SK-N-SH (cell line): ENCODE measurements at regions not wholly inside any gene's neighbourhood (a gene's known extent, or its start where the extent isn't known, plus 50 kb on each side); places are given as distances from the start of the nearest gene placed in this dataset.

Source experiments
- CTCF ChIA-PET: fragments of 300-600, 350-600 bp; formaldehyde crosslinking; extraction: SDS; loops from one replicate; lab custom pipeline; 2021; lab: Yijun Ruan, JAX
- POLR2A ChIA-PET: fragments of 350-600 bp; sonication (Branson Sonifier 250); formaldehyde crosslinking; extraction: SDS; loops from one replicate; lab custom pipeline; 2020; ENCODE audit warnings: antibody characterized with exemption, inconsistent platforms; lab: Yijun Ruan, JAX
- DNase-seq: peaks from one replicate; pipeline ENCODE4 v3.0.0; 2012
- H2AFZ ChIP-seq: fragments of 200-600 bp; sonication (generic); 2 replicates; pipeline ENCODE4 v1.8.1; 2016; ENCODE audit warnings: antibody characterized with exemption, mild to moderate bottlenecking, low read depth
- H3F3A ChIP-seq: fragments of 200-600 bp; sonication (generic); replicated peaks from 2 replicates; pipeline ENCODE3; 2016; ENCODE audit warnings: antibody characterized with exemption, mild to moderate bottlenecking; ENCODE audit not compliant: insufficient read depth
- H3K27ac ChIP-seq, 2 experiments: fragments of 200-500 bp in 1 of 2; fragments of 200-600 bp in 1 of 2; sonication (Bioruptor generic) in 1 of 2; sonication (generic), shearing (Covaris generic) in 1 of 2; 2 replicates each; pipeline versions ENCODE4 v1.5.1 to v1.6.1; 2014 to 2016; ENCODE audit warnings: low read depth in 2 of 2, inconsistent platforms in 1 of 2, low read length in 1 of 2, mild to moderate bottlenecking in 1 of 2, mixed read lengths in 1 of 2
- H3K27me3 ChIP-seq: fragments of 200-600 bp; sonication (generic), shearing (Covaris generic); 2 replicates; pipeline ENCODE4 v1.6.1; 2016; ENCODE audit warnings: mixed run types; ENCODE audit not compliant: insufficient read depth
- H3K36me3 ChIP-seq, 2 experiments: fragments of 200-500 bp in 1 of 2; fragments of 200-600 bp in 1 of 2; sonication (Bioruptor generic) in 1 of 2; sonication (generic) in 1 of 2; replicated peaks in 1 of 2; 2 replicates each; pipeline versions ENCODE3 to v1.5.1; 2014 to 2016; ENCODE audit warnings: low read length in 1 of 2, mild to moderate bottlenecking in 1 of 2; ENCODE audit not compliant: insufficient read depth in 2 of 2, control insufficient read depth in 1 of 2
- H3K4me1 ChIP-seq, 2 experiments: fragments of 200-500 bp in 1 of 2; fragments of 200-600 bp in 1 of 2; sonication (Bioruptor generic) in 1 of 2; sonication (generic), shearing (Covaris generic) in 1 of 2; 2 replicates each; pipeline versions ENCODE4 v1.5.1 to v1.6.1; 2014 to 2016; ENCODE audit warnings: low read depth in 1 of 2, low read length in 1 of 2, mixed run types in 1 of 2; ENCODE audit not compliant: insufficient read depth in 2 of 2, control insufficient read depth in 1 of 2
- H3K4me2 ChIP-seq: fragments of 200-600 bp; sonication (generic), shearing (Covaris generic); 2 replicates; pipeline ENCODE4 v1.6.1; 2017; ENCODE audit warnings: mixed run types
- H3K4me3 ChIP-seq, 2 experiments: fragments of 200-500 bp in 1 of 2; fragments of 200-600 bp in 1 of 2; sonication (Bioruptor generic) in 1 of 2; sonication (generic), shearing (Covaris generic) in 1 of 2; 2 replicates each; pipeline versions ENCODE4 v1.5.1 to v1.8.1; 2014 to 2016; ENCODE audit warnings: low read depth in 2 of 2, inconsistent platforms in 1 of 2, low read length in 1 of 2, mild to moderate bottlenecking in 1 of 2, mixed read lengths in 1 of 2, moderate library complexity in 1 of 2
- H3K79me2 ChIP-seq: fragments of 200-600 bp; sonication (generic); 2 replicates; pipeline ENCODE4 v1.8.1; 2017; ENCODE audit warnings: mild to moderate bottlenecking; ENCODE audit not compliant: insufficient read depth
- H3K9ac ChIP-seq: fragments of 200-600 bp; sonication (generic); 2 replicates; pipeline ENCODE4 v1.6.1; 2017; ENCODE audit warnings: mixed run types
- H3K9me2 ChIP-seq: fragments of 200-600 bp; sonication (generic); 2 replicates; pipeline ENCODE4 v1.6.1; 2017; ENCODE audit warnings: mixed run types
- H3K9me3 ChIP-seq: fragments of 200-600 bp; sonication (generic); 2 replicates; pipeline ENCODE4 v1.6.1; 2017; ENCODE audit warnings: mixed run types, mild to moderate bottlenecking, moderate library complexity
- H4K20me1 ChIP-seq: fragments of 200-600 bp; sonication (generic); 2 replicates; pipeline ENCODE4 v1.6.1; 2017; ENCODE audit warnings: mild to moderate bottlenecking, mixed run types; ENCODE audit not compliant: insufficient read depth
- CHD2 ChIP-seq: fragments of 150-350 bp; IDR thresholded peaks from 2 replicates; pipeline ENCODE4 v1.6.1; 2018; ENCODE audit warnings: low read length; ENCODE audit not compliant: partially characterized antibody
- CTCF ChIP-seq: fragments of 200-600 bp; sonication (generic); IDR thresholded peaks from 2 replicates; pipeline ENCODE4 v1.6.1; 2017; ENCODE audit warnings: antibody characterized with exemption, mild to moderate bottlenecking, moderate library complexity
- ELF1 ChIP-seq: IDR thresholded peaks from 2 replicates; pipeline ENCODE4 v1.4.0; 2012
- GATA2 ChIP-seq: sonication (generic); formaldehyde crosslinking; IDR thresholded peaks from 2 replicates; pipeline ENCODE4 v1.5.0; 2020; ENCODE audit warnings: mild to moderate bottlenecking, missing genetic modification reagents
- IRF3 ChIP-seq: fragments of 150-350 bp; IDR thresholded peaks from 2 replicates; pipeline ENCODE4 v1.6.1; 2016; ENCODE audit warnings: mild to moderate bottlenecking, low read depth, low read length
- JUND ChIP-seq: IDR thresholded peaks from 2 replicates; pipeline ENCODE4 v1.4.0; 2012
- MAX ChIP-seq: IDR thresholded peaks from 2 replicates; pipeline ENCODE4 v1.4.0; 2012; ENCODE audit warnings: low read depth
- MEF2A ChIP-seq: IDR thresholded peaks from 2 replicates; pipeline ENCODE4 v1.4.0; 2012; ENCODE audit warnings: low read depth, borderline replicate concordance
- NFIC ChIP-seq: IDR thresholded peaks from 2 replicates; pipeline ENCODE4 v1.4.0; 2012; ENCODE audit warnings: borderline replicate concordance
- PBX3 ChIP-seq: IDR thresholded peaks from 2 replicates; pipeline ENCODE4; 2012
- RAD21 ChIP-seq: IDR thresholded peaks from 2 replicates; pipeline ENCODE4 v1.6.1; 2012; ENCODE audit warnings: mild to moderate bottlenecking, low read length
- SMC3 ChIP-seq: IDR thresholded peaks from 2 replicates; pipeline ENCODE4 v1.6.1; 2012; ENCODE audit warnings: low read depth, low read length, improper control_type of control experiment
- TCF12 ChIP-seq: IDR thresholded peaks from 2 replicates; pipeline ENCODE4 v1.4.0; 2012
- USF1 ChIP-seq: IDR thresholded peaks from 2 replicates; pipeline ENCODE4 v1.4.0; 2012; ENCODE audit warnings: low read depth, borderline replicate concordance
- WGBS: methylation state at CpG from one replicate; pipeline ENCODE4 v1.1.6; 2017; ENCODE audit warnings: low lambda C conversion rate; 5-methylcytosine and 5-hydroxymethylcytosine counted together

GRCh38 chr14:84351646-84352045 lies 1178.3 kb upstream of the FLRT2 start (continued):
- TF ChIP-seq CTCF: no peak
- TF ChIP-seq TCF12: no peak

GRCh38 chr14:84361476-84361875 lies 1168.5 kb upstream of the FLRT2 start:
- H3K27me3 ChIP-seq: no peaks in the 10 kb centered on the region
- H3K36me3 ChIP-seq: no peaks in the 10 kb centered on the region
- H4K20me1 ChIP-seq: no peaks in the 10 kb centered on the region
- H3K9me2 ChIP-seq: no peaks in the 10 kb centered on the region
- no peak overlapping the region for H3K4me3 ChIP-seq
- DNase-seq: no peak
- H2AFZ ChIP-seq: no peak overlapping the region
- no peaks in the 10 kb centered on the region for H3F3A ChIP-seq
- no peak for TF ChIP-seq SMC3
- no peak for TF ChIP-seq PBX3
- TF ChIP-seq CHD2: no peak
- TF ChIP-seq USF1: no peak
- no peak for TF ChIP-seq MAX
- no peak for TF ChIP-seq RAD21
- no peak for TF ChIP-seq NFIC
- TF ChIP-seq IRF3: no peak
- H3K27ac ChIP-seq: no peak overlapping the region
- H3K9ac ChIP-seq: no peak overlapping the region
- no peaks in the 10 kb centered on the region for H3K9me3 ChIP-seq
- CTCF ChIA-PET: no interaction called here
- H3K79me2 ChIP-seq: no peaks in the 10 kb centered on the region
- POLR2A ChIA-PET: no interaction called here
- no peak overlapping the region for H3K4me2 ChIP-seq
- 9% methylated on average over 2 of the region's 2 CpGs for WGBS
- no peaks in the 10 kb centered on the region for H3K4me1 ChIP-seq

- ChIA-PET POLR2A (no interaction called here), CTCF (no interaction called here)
- Histone ChIP-seq H3K9me2 (no peaks in the 10 kb centered on the region), H3K27me3 (no peaks in the 10 kb centered on the region), H3K9ac (no peak overlapping the region), H3K4me2 (no peak overlapping the region), H3F3A (no peaks in the 10 kb centered on the region), H3K4me3 (no peak overlapping the region), H3K9me3 (no peaks in the 10 kb centered on the region), H2AFZ (no peak overlapping the region), H3K27ac (no peak overlapping the region), H3K4me1 (no peaks in the 10 kb centered on the region), H3K79me2 (no peaks in the 10 kb centered on the region), H3K36me3 (no peaks in the 10 kb centered on the region), H4K20me1 (no peaks in the 10 kb centered on the region)
- DNase-seq: no peak
- no peak for TF ChIP-seq CHD2
- TF ChIP-seq USF1: no peak
- TF ChIP-seq MEF2A: no peak
- TF ChIP-seq GATA2: no peak
- TF ChIP-seq PBX3: no peak
- no peak for TF ChIP-seq ELF1
- no peak for TF ChIP-seq JUND
These were observed 1154.7 kb upstream of the FLRT2 start for GRCh38 chr14:84375235-84375634.
